ENCODE measurements at regions not wholly inside any gene's neighbourhood (a gene's known extent, or its start where the extent isn't known, plus 50 kb on each side); places are given as distances from the start of the nearest gene placed in this dataset.

- no peak for TF ChIP-seq CTCF (IDR thresholded peaks at IDR 0.05; ENCODE audit: extremely low read depth, insufficient read depth, missing control alignments)
- DNase-seq (ENCODE audit: low spot score): no peak
- in situ Hi-C loops (cut with MboI; ENCODE audit: low pct_unique_long_range_greater_than_20kb, low sequenced_read_pairs, unreplicated experiment): no loop called here
These were observed 524.7 kb downstream of the SPATA31D1 start for GRCh38 chr9:82513242-82513751.

- no peak for DNase-seq (ENCODE audit: low spot score)
- in situ Hi-C loops (cut with MboI; ENCODE audit: low pct_unique_long_range_greater_than_20kb, low sequenced_read_pairs, unreplicated experiment): no loop called here
- no peak for TF ChIP-seq CTCF (IDR thresholded peaks at IDR 0.05; ENCODE audit: extremely low read depth, insufficient read depth, missing control alignments)
These were observed 525.6 kb downstream of the SPATA31D1 start for GRCh38 chr9:82513976-82514735.

GRCh38 chr9:82518868-82519267 lies 530.3 kb downstream of the SPATA31D1 start:
- no peak for DNase-seq (ENCODE audit: low spot score)
- no peak for TF ChIP-seq CTCF (IDR thresholded peaks at IDR 0.05; ENCODE audit: extremely low read depth, insufficient read depth, missing control alignments)
- in situ Hi-C loops (cut with MboI; ENCODE audit: low pct_unique_long_range_greater_than_20kb, low sequenced_read_pairs, unreplicated experiment): no loop called here

- no peak for TF ChIP-seq CTCF (IDR thresholded peaks at IDR 0.05; ENCODE audit: extremely low read depth, insufficient read depth, missing control alignments)
- DNase-seq (ENCODE audit: low spot score): no peak
- in situ Hi-C loops (cut with MboI; ENCODE audit: low pct_unique_long_range_greater_than_20kb, low sequenced_read_pairs, unreplicated experiment): no loop called here
These were observed 530.8 kb downstream of the SPATA31D1 start for GRCh38 chr9:82519332-82519731.

GRCh38 chr9:82524407-82524806 lies 535.8 kb downstream of the SPATA31D1 start:
- no peak for DNase-seq (ENCODE audit: low spot score)
- no peak for TF ChIP-seq CTCF (IDR thresholded peaks at IDR 0.05; ENCODE audit: extremely low read depth, insufficient read depth, missing control alignments)
- in situ Hi-C loops (cut with MboI; ENCODE audit: low pct_unique_long_range_greater_than_20kb, low sequenced_read_pairs, unreplicated experiment): no loop called here

- no peak for TF ChIP-seq CTCF (IDR thresholded peaks at IDR 0.05; ENCODE audit: extremely low read depth, insufficient read depth, missing control alignments)
- in situ Hi-C loops (cut with MboI; ENCODE audit: low pct_unique_long_range_greater_than_20kb, low sequenced_read_pairs, unreplicated experiment): no loop called here
- DNase-seq (ENCODE audit: low spot score): no peak
These were observed 536.4 kb downstream of the RASEF start for GRCh38 chr9:82526577-82526976.

Data from GM13977 (cell line).